ENCODE measurements at regions not wholly inside any gene's neighbourhood (a gene's known extent, or its start where the extent isn't known, plus 50 kb on each side); places are given as distances from the start of the nearest gene placed in this dataset.

DNA sequence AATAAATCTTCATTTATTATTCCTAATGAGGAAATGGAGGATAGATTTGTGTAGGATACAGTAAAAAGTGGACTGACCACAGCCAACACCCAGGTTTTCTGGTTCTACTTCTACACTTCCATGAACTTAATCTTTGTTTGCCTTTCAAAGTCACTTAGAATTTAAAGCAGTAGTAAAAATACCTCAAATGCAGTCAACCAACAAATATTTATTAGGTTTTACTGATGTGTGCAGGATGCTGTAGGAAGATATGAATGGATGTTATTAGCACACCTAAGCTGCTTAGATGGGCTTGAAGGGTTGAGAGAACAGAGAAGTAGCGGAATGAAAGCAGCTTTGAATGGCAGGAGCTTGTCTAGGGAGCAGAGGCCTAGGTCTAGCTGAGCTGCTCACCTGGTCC is 201.1 kb downstream of the PALM2AKAP2 start:
- TF ChIP-seq CTCF (IDR thresholded peaks at IDR 0.05) (no peak), POLR2A (IDR thresholded peaks at IDR 0.05) (no peak)

All from testis (tissue), 2 donors.